ENCODE measurements at regions not wholly inside any gene's neighbourhood (a gene's known extent, or its start where the extent isn't known, plus 50 kb on each side); places are given as distances from the start of the nearest gene placed in this dataset.

GRCh38 chr9:90526386-90526785, 116.2 kb downstream of the DIRAS2 start:
- TF ChIP-seq CTCF (IDR thresholded peaks at IDR 0.05) = no peak
- TF ChIP-seq POLR2A (IDR thresholded peaks at IDR 0.05) = no peak
